Omental fat pad (tissue), 3 donors: ENCODE measurements at regions not wholly inside any gene's neighbourhood (a gene's known extent, or its start where the extent isn't known, plus 50 kb on each side); places are given as distances from the start of the nearest gene placed in this dataset.

Source experiments
- ATAC-seq: fragments of 150-250 bp; one replicate; pipeline ENCODE4 v1.9.1; 2016; ENCODE audit warnings: mild to moderate bottlenecking, moderate library complexity; ENCODE audit not compliant: low FRiP score
- DNase-seq: peaks from one replicate; pipeline ENCODE4 v3.0.0-alpha.2; 2019; ENCODE audit warnings: low spot score
- CTCF ChIP-seq, 3 donors: fragments of 450-650 bp; IDR thresholded peaks; one replicate each; pipeline ENCODE4 v1.5.1; 2016 to 2017; ENCODE audit warnings: antibody characterized with exemption in 3 of 3, mild to moderate bottlenecking in 3 of 3, moderate library complexity in 2 of 3

- TF ChIP-seq CTCF (IDR thresholded peaks at IDR 0.05) = no peak
- no peak for ATAC-seq
- no peak for DNase-seq
These were observed 274.6 kb downstream of the NAF1 start for GRCh38 chr4:162891788-162892707.

GRCh38 chr4:162878096-162878495, 288.6 kb downstream of the NAF1 start:
- ATAC-seq (no peak), DNase-seq (no peak)
- no peak for TF ChIP-seq CTCF (IDR thresholded peaks at IDR 0.05)

GRCh38 chr4:162874748-162875147, 291.9 kb downstream of the NAF1 start:
- no peak for TF ChIP-seq CTCF (IDR thresholded peaks at IDR 0.05)
- no peak for ATAC-seq
- DNase-seq = no peak

GRCh38 chr4:162871990-162872389, 294.7 kb downstream of the NAF1 start:
- DNase-seq = no peak
- TF ChIP-seq CTCF (IDR thresholded peaks at IDR 0.05) = no peak
- ATAC-seq = no peak

- TF ChIP-seq CTCF (IDR thresholded peaks at IDR 0.05) = no peak
- ATAC-seq (no peak), DNase-seq (no peak)
These were observed 297.5 kb downstream of the NAF1 start for GRCh38 chr4:162869157-162869556.

GRCh38 chr4:162866565-162866964, 300.1 kb downstream of the NAF1 start:
- DNase-seq = no peak
- no peak for TF ChIP-seq CTCF (IDR thresholded peaks at IDR 0.05)
- no peak for ATAC-seq

GRCh38 chr4:162865102-162865501, 301.6 kb downstream of the NAF1 start:
- ATAC-seq (no peak), DNase-seq (no peak)
- TF ChIP-seq CTCF (IDR thresholded peaks at IDR 0.05) = no peak
